ENCODE measurements at regions not wholly inside any gene's neighbourhood (a gene's known extent, or its start where the extent isn't known, plus 50 kb on each side); places are given as distances from the start of the nearest gene placed in this dataset.

DNA sequence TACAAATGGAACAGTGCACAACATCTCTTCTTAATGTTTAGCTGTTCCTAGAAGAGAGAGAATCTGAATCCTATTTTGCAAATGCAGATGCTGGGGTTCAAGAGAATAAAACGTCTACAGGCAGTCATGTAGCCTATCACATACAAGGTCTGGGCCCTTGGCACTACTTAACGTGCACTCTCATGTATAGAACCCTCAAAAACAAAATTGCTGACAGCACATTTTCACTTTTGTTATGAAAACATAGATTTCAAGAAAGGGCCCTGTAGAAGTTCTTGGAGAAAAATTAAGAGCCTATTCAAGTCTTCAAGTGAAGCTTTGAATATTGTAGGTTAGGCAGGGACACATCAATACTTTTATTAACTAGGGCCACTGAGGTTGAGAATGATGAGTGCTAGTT is 504.3 kb upstream of the FAM98A start:
- no peak overlapping the region for H3K27ac ChIP-seq
- TF ChIP-seq, protein P1, sequence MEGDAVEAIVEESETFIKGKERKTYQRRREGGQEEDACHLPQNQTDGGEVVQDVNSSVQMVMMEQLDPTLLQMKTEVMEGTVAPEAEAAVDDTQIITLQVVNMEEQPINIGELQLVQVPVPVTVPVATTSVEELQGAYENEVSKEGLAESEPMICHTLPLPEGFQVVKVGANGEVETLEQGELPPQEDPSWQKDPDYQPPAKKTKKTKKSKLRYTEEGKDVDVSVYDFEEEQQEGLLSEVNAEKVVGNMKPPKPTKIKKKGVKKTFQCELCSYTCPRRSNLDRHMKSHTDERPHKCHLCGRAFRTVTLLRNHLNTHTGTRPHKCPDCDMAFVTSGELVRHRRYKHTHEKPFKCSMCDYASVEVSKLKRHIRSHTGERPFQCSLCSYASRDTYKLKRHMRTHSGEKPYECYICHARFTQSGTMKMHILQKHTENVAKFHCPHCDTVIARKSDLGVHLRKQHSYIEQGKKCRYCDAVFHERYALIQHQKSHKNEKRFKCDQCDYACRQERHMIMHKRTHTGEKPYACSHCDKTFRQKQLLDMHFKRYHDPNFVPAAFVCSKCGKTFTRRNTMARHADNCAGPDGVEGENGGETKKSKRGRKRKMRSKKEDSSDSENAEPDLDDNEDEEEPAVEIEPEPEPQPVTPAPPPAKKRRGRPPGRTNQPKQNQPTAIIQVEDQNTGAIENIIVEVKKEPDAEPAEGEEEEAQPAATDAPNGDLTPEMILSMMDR (conservative IDR thresholded peaks at IDR 0.05; ENCODE audit: low read depth) = no peak
- no peak for DNase-seq (ENCODE audit: low spot score)
- POLR2A ChIA-PET (ENCODE audit: low non-redundant PET) = no interaction called here
- CTCF ChIA-PET = interaction anchor here (0.6 kb wide), 1 partner anchor 1262 kb away, joined by 4 read pairs; no protein-coding TSS in a partner anchor

DNA sequence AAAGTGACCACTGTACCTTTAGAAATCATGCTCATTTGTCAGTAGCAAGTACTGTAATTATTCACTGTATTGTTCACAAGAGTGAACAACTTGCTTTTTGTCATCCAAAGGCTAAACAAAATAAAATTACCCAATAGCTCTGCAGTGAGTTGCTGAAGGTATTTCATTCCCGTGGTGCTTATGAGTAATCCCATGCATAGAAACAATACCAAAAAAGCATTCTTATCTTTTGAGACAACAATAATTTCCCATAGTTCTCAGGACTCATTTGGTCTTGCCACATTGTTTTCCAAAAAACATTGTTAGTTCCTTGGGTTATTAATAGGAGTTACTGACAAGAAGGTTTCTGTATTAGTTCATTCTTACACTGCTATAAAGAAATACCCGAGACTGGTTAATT is 503.2 kb upstream of the FAM98A start:
- CTCF ChIA-PET = interaction anchor here (0.6 kb wide), 1 partner anchor 17 kb away, joined by 4 read pairs; no protein-coding TSS in a partner anchor

DNA sequence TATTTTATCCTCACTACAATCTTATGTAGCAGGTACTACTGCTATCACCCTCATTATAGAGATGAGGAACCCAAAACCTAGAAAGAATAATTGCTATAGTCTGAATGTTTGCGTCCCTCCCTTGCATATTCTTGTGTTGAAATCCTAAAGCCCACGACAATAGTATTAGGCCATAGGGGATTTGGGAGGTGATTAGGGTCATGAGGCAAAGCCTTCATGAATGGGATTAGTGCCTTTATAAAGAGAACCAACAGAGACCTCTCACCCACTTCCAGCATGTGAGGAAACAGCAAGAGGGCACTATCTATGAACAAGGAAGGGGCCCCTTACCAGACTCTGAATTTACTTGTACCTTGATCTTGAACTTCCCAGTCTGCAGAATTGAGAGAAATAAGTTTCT is 500.3 kb upstream of the FAM98A start:
- ChIA-PET POLR2A (ENCODE audit: low non-redundant PET) (no interaction called here), CTCF (no interaction called here)
- TF ChIP-seq, protein P1 (conservative IDR thresholded peaks at IDR 0.05; ENCODE audit: low read depth) = no peak
- H3K27ac ChIP-seq = no peak overlapping the region
- DNase-seq (ENCODE audit: low spot score) = no peak

More for the DNA sequence above, 503.2 kb upstream of the FAM98A start:
- H3K27ac ChIP-seq = no peak overlapping the region
- peak; percentile 7 for DNase-seq (ENCODE audit: low spot score)
- POLR2A ChIA-PET (ENCODE audit: low non-redundant PET) = no interaction called here
- TF ChIP-seq, protein P1 (conservative IDR thresholded peaks at IDR 0.05; ENCODE audit: low read depth) = no peak

DNA sequence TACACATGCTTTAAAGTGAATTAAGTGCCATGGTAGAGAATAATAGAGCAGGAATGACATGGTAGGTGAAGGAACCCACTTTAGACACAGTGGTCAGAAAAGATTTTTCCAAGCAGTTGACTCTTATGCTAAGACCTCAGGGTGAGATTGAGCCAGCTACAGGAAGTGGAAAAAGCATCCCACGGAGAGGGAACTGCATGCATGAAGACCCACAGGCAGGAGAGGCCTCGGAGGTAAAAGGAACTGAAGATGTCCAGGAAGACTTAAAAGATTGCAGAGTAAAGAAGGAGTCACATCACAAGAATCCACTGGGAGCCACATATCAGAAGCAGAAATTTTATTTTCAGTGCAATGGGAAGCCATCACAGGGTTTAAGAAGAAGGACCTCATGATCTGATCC is 499.2 kb upstream of the FAM98A start:
- H3K27ac ChIP-seq = no peak overlapping the region
- POLR2A ChIA-PET (ENCODE audit: low non-redundant PET) = no interaction called here
- CTCF ChIA-PET = interaction anchor here (1.2 kb wide), 1 partner anchor 472 kb away, joined by 4 read pairs; no protein-coding TSS in a partner anchor
- no peak for DNase-seq (ENCODE audit: low spot score)
- TF ChIP-seq, protein P1 (conservative IDR thresholded peaks at IDR 0.05; ENCODE audit: low read depth) = no peak

DNA sequence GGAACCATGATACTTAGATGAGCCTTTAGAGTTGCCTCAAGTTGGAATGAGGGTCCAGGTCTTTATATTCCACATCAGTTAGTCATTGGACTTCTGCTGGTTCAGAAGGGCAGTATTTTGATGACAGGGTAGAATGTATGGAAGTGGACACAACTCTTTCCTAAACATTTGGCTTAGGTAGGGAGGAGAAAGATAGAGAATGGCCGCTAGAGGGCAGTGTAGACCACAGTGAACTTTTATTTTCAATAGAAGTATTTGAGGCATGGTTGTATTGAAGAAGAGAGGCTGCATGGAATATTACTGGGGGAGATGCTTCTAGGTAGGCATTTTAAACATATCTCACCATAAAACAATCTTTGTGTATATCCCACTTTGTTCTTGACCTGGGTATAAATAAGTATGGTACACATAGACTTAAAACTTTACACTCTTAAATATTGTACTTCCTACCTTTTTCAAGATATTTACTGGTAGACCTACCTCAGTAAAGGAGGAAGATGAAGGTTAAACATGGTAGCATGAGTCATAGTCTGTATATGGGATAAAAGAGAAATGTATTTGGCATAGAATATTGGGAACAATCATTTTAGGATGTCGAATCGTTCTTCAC is 497.6 kb upstream of the FAM98A start:
- POLR2A ChIA-PET (ENCODE audit: low non-redundant PET) = no interaction called here
- CTCF ChIA-PET = interaction anchor here (0.6 to 1.2 kb wide), 3 partner anchors 243 to 546 kb away, joined by 3 to 4 read pairs (median 4); no protein-coding TSS in a partner anchor
- peak; percentile 31 for DNase-seq (ENCODE audit: low spot score)
- H3K27ac ChIP-seq = no peak overlapping the region
- TF ChIP-seq, protein P1 (conservative IDR thresholded peaks at IDR 0.05; ENCODE audit: low read depth) = peak; percentile 80

DNA sequence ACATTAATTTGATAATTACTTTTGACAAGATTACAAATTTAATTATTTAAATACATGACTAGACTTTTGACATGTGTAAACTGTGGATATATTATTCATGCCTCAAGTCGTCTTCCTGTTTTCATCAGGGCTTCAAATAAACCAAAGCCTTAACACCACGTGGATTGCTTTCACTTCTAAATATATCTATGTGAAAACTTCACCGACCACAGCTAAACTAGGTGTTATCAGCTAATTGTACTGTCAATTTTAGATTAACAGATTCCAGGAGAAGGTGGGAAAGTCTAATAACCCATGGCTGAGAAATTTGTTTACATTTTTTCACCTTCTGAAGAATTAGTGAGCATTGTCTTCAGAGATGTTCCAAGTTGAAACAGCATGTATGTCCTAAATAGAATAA is 494.7 kb upstream of the FAM98A start:
- TF ChIP-seq, protein P1 (conservative IDR thresholded peaks at IDR 0.05; ENCODE audit: low read depth) = no peak
- POLR2A ChIA-PET (ENCODE audit: low non-redundant PET) = no interaction called here

More for the DNA sequence above, 494.7 kb upstream of the FAM98A start:
- no peak overlapping the region for H3K27ac ChIP-seq
- DNase-seq (ENCODE audit: low spot score) = no peak
- CTCF ChIA-PET = no interaction called here
